ENCODE measurements at regions not wholly inside any gene's neighbourhood (a gene's known extent, or its start where the extent isn't known, plus 50 kb on each side); places are given as distances from the start of the nearest gene placed in this dataset.

DNA sequence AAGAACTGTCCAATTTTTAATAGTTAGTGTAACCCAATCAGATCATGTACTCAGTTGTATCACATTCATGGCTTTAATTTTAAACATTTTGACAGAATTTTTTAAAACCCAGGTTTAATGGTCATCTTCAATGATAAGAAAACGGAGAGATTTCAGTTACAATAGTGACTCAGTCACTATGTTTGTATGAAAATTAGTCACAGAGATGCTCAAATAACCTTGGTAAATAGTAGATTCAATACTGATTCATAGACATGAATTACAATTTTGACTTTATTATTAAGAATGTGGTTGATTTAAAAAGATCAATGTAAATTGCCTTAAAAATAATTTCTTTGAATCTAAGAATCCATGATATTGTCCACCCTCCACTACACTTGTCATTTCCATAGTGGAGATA lies 64.6 kb upstream of the TYRP1 start:
- TF ChIP-seq, protein P1, sequence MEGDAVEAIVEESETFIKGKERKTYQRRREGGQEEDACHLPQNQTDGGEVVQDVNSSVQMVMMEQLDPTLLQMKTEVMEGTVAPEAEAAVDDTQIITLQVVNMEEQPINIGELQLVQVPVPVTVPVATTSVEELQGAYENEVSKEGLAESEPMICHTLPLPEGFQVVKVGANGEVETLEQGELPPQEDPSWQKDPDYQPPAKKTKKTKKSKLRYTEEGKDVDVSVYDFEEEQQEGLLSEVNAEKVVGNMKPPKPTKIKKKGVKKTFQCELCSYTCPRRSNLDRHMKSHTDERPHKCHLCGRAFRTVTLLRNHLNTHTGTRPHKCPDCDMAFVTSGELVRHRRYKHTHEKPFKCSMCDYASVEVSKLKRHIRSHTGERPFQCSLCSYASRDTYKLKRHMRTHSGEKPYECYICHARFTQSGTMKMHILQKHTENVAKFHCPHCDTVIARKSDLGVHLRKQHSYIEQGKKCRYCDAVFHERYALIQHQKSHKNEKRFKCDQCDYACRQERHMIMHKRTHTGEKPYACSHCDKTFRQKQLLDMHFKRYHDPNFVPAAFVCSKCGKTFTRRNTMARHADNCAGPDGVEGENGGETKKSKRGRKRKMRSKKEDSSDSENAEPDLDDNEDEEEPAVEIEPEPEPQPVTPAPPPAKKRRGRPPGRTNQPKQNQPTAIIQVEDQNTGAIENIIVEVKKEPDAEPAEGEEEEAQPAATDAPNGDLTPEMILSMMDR (IDR thresholded peaks at IDR 0.05) = no peak
- no peak for TF ChIP-seq POLR2A (IDR thresholded peaks at IDR 0.05)

All from heart left ventricle (tissue), 13 donors.